Fibroblast of skin of left quadriceps (primary cell): ENCODE measurements at regions not wholly inside any gene's neighbourhood (a gene's known extent, or its start where the extent isn't known, plus 50 kb on each side); places are given as distances from the start of the nearest gene placed in this dataset.
A peak's percentile ranks its signal among the peaks of the same experiment; 100 is the strongest.
"Not testable (repeated sequence)": the region's sequence is repeated elsewhere in the genome, so short reads cannot be mapped to it uniquely, and the experiment has no call there.

Experiments used
- DNase-seq, 2 experiments: peaks; one replicate each; pipeline ENCODE4 v3.0.0-alpha.2; 2013; ENCODE audit warnings: low read depth in 2 of 2

- no peak for DNase-seq
Observed at GRCh38 chr2:7377916-7378569, 460.8 kb downstream of the RNF144A start.

GRCh38 chr2:7378591-7378990, 461.4 kb downstream of the RNF144A start:
- DNase-seq: no peak

GRCh38 chr2:7379799-7380198, 462.6 kb downstream of the RNF144A start:
- DNase-seq: no peak

- no peak for DNase-seq
Observed at GRCh38 chr2:7384773-7385349, 467.6 kb downstream of the RNF144A start.

GRCh38 chr2:7390311-7390710, 473.1 kb downstream of the RNF144A start:
- not testable (repeated sequence) for DNase-seq

GRCh38 chr2:7392076-7392787, 475.0 kb downstream of the RNF144A start:
- DNase-seq: no peak

GRCh38 chr2:7394195-7394594, 477.0 kb downstream of the RNF144A start:
- DNase-seq: no peak

GRCh38 chr2:7400628-7401027, 483.4 kb downstream of the RNF144A start:
- no peak for DNase-seq

- DNase-seq: no peak
Observed at GRCh38 chr2:7403092-7403775, 486.0 kb downstream of the RNF144A start.

- DNase-seq: no peak
Observed at GRCh38 chr2:7405861-7406715, 488.9 kb downstream of the RNF144A start.

- no peak for DNase-seq
Observed at GRCh38 chr2:7407001-7407400, 489.8 kb downstream of the RNF144A start.

- DNase-seq: no peak
Observed at GRCh38 chr2:7407906-7408680, 490.9 kb downstream of the RNF144A start.

- DNase-seq: no peak
Observed at GRCh38 chr2:7411691-7412090, 494.5 kb downstream of the RNF144A start.

GRCh38 chr2:7417845-7418742, 500.9 kb downstream of the RNF144A start:
- DNase-seq: no peak

- no peak for DNase-seq
Observed at GRCh38 chr2:7419186-7419585, 502.0 kb downstream of the RNF144A start.

GRCh38 chr2:7419814-7420311, 502.7 kb downstream of the RNF144A start:
- no peak for DNase-seq

GRCh38 chr2:7420530-7420929, 503.3 kb downstream of the RNF144A start:
- DNase-seq: no peak

GRCh38 chr2:7424481-7424880, 507.3 kb downstream of the RNF144A start:
- no peak for DNase-seq

GRCh38 chr2:7427293-7428060, 510.3 kb downstream of the RNF144A start:
- DNase-seq: peak; percentile 52 to 59
